IMR-90 (cell line): ENCODE measurements at regions not wholly inside any gene's neighbourhood (a gene's known extent, or its start where the extent isn't known, plus 50 kb on each side); places are given as distances from the start of the nearest gene placed in this dataset.

Experiments used
- CEBPB ChIP-seq: IDR thresholded peaks from 2 replicates; pipeline ENCODE4 v1.6.1; 2012; ENCODE audit warnings: low read depth, low read length, improper control_type of control experiment
- CHD1 ChIP-seq: IDR thresholded peaks from 2 replicates; pipeline ENCODE4 v1.6.1; 2012; ENCODE audit warnings: low read depth, low read length, improper control_type of control experiment
- FOS ChIP-seq: fragments of 150-350 bp; IDR thresholded peaks from 2 replicates; pipeline ENCODE4 v1.6.1; 2016; ENCODE audit warnings: low read depth, low read length
- MAFK ChIP-seq: IDR thresholded peaks from 2 replicates; pipeline ENCODE4 v1.6.1; 2012; ENCODE audit warnings: low read depth, low read length, improper control_type of control experiment
- MXI1 ChIP-seq: IDR thresholded peaks from 2 replicates; pipeline ENCODE4 v1.6.1; 2012; ENCODE audit warnings: low read depth, mild to moderate bottlenecking, low read length, moderate library complexity, borderline replicate concordance
- NFE2L2 ChIP-seq: fragments of 150-350 bp; IDR thresholded peaks from 2 replicates; pipeline ENCODE4 v1.6.1; 2016; ENCODE audit warnings: low read depth, mild to moderate bottlenecking, low read length
- POLR2A ChIP-seq: IDR thresholded peaks from 2 replicates; pipeline ENCODE4 v1.6.1; 2012; ENCODE audit warnings: mild to moderate bottlenecking, low read depth, low read length
- RAD21 ChIP-seq: IDR thresholded peaks from 2 replicates; pipeline ENCODE4 v1.6.1; 2012; ENCODE audit warnings: low read length, improper control_type of control experiment
- RCOR1 ChIP-seq: IDR thresholded peaks from 2 replicates; pipeline ENCODE4 v1.6.1; 2012; ENCODE audit warnings: mild to moderate bottlenecking, low read length, improper control_type of control experiment; ENCODE audit not compliant: insufficient replicate concordance
- RFX5 ChIP-seq: IDR thresholded peaks from 2 replicates; pipeline ENCODE4 v1.8.0; 2012; ENCODE audit warnings: low read depth, mild to moderate bottlenecking, low read length, moderate library complexity
- SMC3 ChIP-seq: fragments of 150-350 bp; IDR thresholded peaks from 2 replicates; pipeline ENCODE4 v1.6.1; 2016; ENCODE audit warnings: low read depth, mild to moderate bottlenecking, antibody characterized with exemption, low read length, moderate library complexity
- TF ChIP-seq, protein P1 (sequence below): conservative IDR thresholded peaks from 2 replicates; pipeline ENCODE4 v1.5.1; 2012; ENCODE audit warnings: mild to moderate bottlenecking, low read depth, low read length, improper control_type of control experiment
- TF ChIP-seq, protein P2 (sequence below): fragments of 150-350 bp; IDR thresholded peaks from 2 replicates; pipeline ENCODE4 v1.6.1; 2017; ENCODE audit warnings: mild to moderate bottlenecking, antibody characterized with exemption, low read length, low read depth
- TF ChIP-seq, protein P3 (sequence below): fragments of 150-350 bp; IDR thresholded peaks from 2 replicates; pipeline ENCODE4 v1.6.1; 2016; ENCODE audit warnings: low read depth, mild to moderate bottlenecking, low read length, moderate library complexity, borderline replicate concordance

DNA sequence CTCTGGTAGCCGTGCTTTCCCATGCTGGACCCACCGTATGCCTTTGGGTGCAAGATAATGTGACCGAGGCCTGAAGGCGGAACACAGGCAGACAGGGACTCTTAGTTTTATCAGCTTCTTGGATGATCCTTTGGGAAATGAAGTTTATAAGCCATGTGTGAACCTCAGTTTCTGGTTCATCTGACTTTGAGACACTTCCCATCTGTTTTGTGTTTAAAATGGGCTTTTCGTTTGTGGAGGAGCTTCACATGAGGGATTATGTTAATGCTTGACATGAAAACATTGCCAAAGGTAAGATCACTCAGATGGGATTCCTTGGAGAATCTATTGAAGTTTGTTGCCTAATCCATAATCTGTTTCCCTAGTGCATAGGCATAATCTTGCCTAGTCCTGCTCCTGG is 249.8 kb upstream of the LYZL1 start:
- no peak for TF ChIP-seq RFX5
- TF ChIP-seq NFE2L2 = no peak
- TF ChIP-seq, protein P1, sequence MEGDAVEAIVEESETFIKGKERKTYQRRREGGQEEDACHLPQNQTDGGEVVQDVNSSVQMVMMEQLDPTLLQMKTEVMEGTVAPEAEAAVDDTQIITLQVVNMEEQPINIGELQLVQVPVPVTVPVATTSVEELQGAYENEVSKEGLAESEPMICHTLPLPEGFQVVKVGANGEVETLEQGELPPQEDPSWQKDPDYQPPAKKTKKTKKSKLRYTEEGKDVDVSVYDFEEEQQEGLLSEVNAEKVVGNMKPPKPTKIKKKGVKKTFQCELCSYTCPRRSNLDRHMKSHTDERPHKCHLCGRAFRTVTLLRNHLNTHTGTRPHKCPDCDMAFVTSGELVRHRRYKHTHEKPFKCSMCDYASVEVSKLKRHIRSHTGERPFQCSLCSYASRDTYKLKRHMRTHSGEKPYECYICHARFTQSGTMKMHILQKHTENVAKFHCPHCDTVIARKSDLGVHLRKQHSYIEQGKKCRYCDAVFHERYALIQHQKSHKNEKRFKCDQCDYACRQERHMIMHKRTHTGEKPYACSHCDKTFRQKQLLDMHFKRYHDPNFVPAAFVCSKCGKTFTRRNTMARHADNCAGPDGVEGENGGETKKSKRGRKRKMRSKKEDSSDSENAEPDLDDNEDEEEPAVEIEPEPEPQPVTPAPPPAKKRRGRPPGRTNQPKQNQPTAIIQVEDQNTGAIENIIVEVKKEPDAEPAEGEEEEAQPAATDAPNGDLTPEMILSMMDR = no peak
- TF ChIP-seq RCOR1 = no peak
- TF ChIP-seq FOS = no peak
- TF ChIP-seq, protein P2, sequence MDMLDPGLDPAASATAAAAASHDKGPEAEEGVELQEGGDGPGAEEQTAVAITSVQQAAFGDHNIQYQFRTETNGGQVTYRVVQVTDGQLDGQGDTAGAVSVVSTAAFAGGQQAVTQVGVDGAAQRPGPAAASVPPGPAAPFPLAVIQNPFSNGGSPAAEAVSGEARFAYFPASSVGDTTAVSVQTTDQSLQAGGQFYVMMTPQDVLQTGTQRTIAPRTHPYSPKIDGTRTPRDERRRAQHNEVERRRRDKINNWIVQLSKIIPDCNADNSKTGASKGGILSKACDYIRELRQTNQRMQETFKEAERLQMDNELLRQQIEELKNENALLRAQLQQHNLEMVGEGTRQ = no peak
- TF ChIP-seq POLR2A = no peak
- no peak for TF ChIP-seq SMC3
- TF ChIP-seq, protein P3, sequence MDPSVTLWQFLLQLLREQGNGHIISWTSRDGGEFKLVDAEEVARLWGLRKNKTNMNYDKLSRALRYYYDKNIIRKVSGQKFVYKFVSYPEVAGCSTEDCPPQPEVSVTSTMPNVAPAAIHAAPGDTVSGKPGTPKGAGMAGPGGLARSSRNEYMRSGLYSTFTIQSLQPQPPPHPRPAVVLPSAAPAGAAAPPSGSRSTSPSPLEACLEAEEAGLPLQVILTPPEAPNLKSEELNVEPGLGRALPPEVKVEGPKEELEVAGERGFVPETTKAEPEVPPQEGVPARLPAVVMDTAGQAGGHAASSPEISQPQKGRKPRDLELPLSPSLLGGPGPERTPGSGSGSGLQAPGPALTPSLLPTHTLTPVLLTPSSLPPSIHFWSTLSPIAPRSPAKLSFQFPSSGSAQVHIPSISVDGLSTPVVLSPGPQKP = no peak
- no peak for TF ChIP-seq RAD21
- TF ChIP-seq CEBPB = no peak
- TF ChIP-seq CHD1 = no peak
- no peak for TF ChIP-seq MAFK
- TF ChIP-seq MXI1 = no peak
